ENCODE measurements at regions not wholly inside any gene's neighbourhood (a gene's known extent, or its start where the extent isn't known, plus 50 kb on each side); places are given as distances from the start of the nearest gene placed in this dataset.
"Not testable (repeated sequence)": the region's sequence is repeated elsewhere in the genome, so short reads cannot be mapped to it uniquely, and the experiment has no call there.

GRCh38 chr20:19835533-19836222, 77.6 kb downstream of the RIN2 start:
- no peak for DNase-seq

- no peak for DNase-seq
These were observed 80.4 kb downstream of the RIN2 start for GRCh38 chr20:19838468-19838867.

- no peak for DNase-seq
These were observed 81.0 kb downstream of the RIN2 start for GRCh38 chr20:19839053-19839452.

- no peak for DNase-seq
These were observed 82.2 kb downstream of the RIN2 start for GRCh38 chr20:19840111-19840710.

GRCh38 chr20:19841740-19842139, 83.7 kb downstream of the RIN2 start:
- no peak for DNase-seq

- not testable (repeated sequence) for DNase-seq
These were observed 86.8 kb downstream of the RIN2 start for GRCh38 chr20:19844850-19845249.

GRCh38 chr20:19847383-19847782, 89.3 kb downstream of the RIN2 start:
- DNase-seq, result no peak

GRCh38 chr20:19849341-19850197, 91.5 kb downstream of the RIN2 start:
- no peak for DNase-seq

- DNase-seq, result no peak
These were observed 92.1 kb downstream of the RIN2 start for GRCh38 chr20:19850198-19850533.

GRCh38 chr20:19851861-19852260, 93.8 kb downstream of the RIN2 start:
- DNase-seq, result no peak

- peak; percentile 56 for DNase-seq
These were observed 97.4 kb downstream of the RIN2 start for GRCh38 chr20:19855416-19855815.

GRCh38 chr20:19858466-19859371, 100.7 kb downstream of the RIN2 start:
- DNase-seq, result no peak

- DNase-seq, result no peak
These were observed 101.4 kb downstream of the RIN2 start for GRCh38 chr20:19859444-19859843.

- no peak for DNase-seq
These were observed 102.7 kb downstream of the RIN2 start for GRCh38 chr20:19860737-19861136.

GRCh38 chr20:19861147-19861759, 103.2 kb downstream of the RIN2 start:
- no peak for DNase-seq

- DNase-seq, result no peak
These were observed 106.1 kb downstream of the RIN2 start for GRCh38 chr20:19864130-19864529.

- no peak for DNase-seq
These were observed 108.0 kb downstream of the RIN2 start for GRCh38 chr20:19866070-19866469.

GRCh38 chr20:19867074-19867473, 109.0 kb downstream of the RIN2 start:
- peak; percentile 92 for DNase-seq

GRCh38 chr20:19867940-19868371, 109.9 kb downstream of the RIN2 start:
- peak; percentile 95 for DNase-seq

GRCh38 chr20:19868441-19868840, 110.4 kb downstream of the RIN2 start:
- no peak for DNase-seq

GRCh38 chr20:19872001-19872400, 113.9 kb downstream of the RIN2 start:
- peak; percentile 36 for DNase-seq

GRCh38 chr20:19874040-19874727, 116.1 kb downstream of the RIN2 start:
- DNase-seq, result no peak
